ENCODE measurements at regions not wholly inside any gene's neighbourhood (a gene's known extent, or its start where the extent isn't known, plus 50 kb on each side); places are given as distances from the start of the nearest gene placed in this dataset.

DNA sequence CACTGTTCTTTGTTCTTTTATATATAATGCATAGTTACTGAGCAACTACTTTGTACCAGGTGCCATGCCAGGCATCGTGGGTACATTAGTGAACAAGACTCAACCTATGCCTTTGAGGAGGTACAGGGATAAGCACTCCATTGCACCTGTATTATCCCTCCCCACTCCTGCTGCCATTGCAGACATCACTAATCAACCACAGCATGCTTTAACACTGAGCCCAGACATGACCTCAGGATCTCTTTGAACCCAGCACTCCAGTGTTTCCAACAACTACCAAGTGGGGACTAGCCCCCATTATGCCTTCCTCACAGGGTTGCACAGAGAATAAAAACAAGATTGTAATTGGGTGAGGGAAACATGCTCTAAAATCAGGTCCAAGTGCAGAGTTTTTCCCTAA lies 60.5 kb upstream of the COL13A1 start:
- TF ChIP-seq, protein P1, sequence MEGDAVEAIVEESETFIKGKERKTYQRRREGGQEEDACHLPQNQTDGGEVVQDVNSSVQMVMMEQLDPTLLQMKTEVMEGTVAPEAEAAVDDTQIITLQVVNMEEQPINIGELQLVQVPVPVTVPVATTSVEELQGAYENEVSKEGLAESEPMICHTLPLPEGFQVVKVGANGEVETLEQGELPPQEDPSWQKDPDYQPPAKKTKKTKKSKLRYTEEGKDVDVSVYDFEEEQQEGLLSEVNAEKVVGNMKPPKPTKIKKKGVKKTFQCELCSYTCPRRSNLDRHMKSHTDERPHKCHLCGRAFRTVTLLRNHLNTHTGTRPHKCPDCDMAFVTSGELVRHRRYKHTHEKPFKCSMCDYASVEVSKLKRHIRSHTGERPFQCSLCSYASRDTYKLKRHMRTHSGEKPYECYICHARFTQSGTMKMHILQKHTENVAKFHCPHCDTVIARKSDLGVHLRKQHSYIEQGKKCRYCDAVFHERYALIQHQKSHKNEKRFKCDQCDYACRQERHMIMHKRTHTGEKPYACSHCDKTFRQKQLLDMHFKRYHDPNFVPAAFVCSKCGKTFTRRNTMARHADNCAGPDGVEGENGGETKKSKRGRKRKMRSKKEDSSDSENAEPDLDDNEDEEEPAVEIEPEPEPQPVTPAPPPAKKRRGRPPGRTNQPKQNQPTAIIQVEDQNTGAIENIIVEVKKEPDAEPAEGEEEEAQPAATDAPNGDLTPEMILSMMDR (IDR thresholded peaks at IDR 0.05), result no peak
- TF ChIP-seq POLR2AphosphoS5 (IDR thresholded peaks at IDR 0.05; ENCODE audit: low read depth, low read length) (no peak), SIN3A (IDR thresholded peaks at IDR 0.05; ENCODE audit: borderline replicate concordance, insufficient read depth, low read depth, low read length) (no peak), TCF7L2 (IDR thresholded peaks at IDR 0.05; ENCODE audit: low read depth, low read length) (no peak)
- TF ChIP-seq, protein P2, sequence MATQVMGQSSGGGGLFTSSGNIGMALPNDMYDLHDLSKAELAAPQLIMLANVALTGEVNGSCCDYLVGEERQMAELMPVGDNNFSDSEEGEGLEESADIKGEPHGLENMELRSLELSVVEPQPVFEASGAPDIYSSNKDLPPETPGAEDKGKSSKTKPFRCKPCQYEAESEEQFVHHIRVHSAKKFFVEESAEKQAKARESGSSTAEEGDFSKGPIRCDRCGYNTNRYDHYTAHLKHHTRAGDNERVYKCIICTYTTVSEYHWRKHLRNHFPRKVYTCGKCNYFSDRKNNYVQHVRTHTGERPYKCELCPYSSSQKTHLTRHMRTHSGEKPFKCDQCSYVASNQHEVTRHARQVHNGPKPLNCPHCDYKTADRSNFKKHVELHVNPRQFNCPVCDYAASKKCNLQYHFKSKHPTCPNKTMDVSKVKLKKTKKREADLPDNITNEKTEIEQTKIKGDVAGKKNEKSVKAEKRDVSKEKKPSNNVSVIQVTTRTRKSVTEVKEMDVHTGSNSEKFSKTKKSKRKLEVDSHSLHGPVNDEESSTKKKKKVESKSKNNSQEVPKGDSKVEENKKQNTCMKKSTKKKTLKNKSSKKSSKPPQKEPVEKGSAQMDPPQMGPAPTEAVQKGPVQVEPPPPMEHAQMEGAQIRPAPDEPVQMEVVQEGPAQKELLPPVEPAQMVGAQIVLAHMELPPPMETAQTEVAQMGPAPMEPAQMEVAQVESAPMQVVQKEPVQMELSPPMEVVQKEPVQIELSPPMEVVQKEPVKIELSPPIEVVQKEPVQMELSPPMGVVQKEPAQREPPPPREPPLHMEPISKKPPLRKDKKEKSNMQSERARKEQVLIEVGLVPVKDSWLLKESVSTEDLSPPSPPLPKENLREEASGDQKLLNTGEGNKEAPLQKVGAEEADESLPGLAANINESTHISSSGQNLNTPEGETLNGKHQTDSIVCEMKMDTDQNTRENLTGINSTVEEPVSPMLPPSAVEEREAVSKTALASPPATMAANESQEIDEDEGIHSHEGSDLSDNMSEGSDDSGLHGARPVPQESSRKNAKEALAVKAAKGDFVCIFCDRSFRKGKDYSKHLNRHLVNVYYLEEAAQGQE (IDR thresholded peaks at IDR 0.05; ENCODE audit: insufficient read depth in 1 of 2, low read depth in 2 of 2, low read length in 1 of 2), result no peak

Data from Panc1 (cell line).